HFF-Myc (cell line): ENCODE measurements at regions not wholly inside any gene's neighbourhood (a gene's known extent, or its start where the extent isn't known, plus 50 kb on each side); places are given as distances from the start of the nearest gene placed in this dataset.

Experiments
- DNase-seq: peaks from one replicate; pipeline ENCODE4 v3.0.0-alpha.2; 2011; ENCODE audit warnings: low read depth; ENCODE audit errors: extremely low read depth
- H3K4me3 ChIP-seq: replicated peaks from 2 replicates; pipeline ENCODE4 v1.5.1; 2011; ENCODE audit warnings: low read depth, mild to moderate bottlenecking, control low read depth, low read length
- TF ChIP-seq, protein P1 (sequence below): IDR thresholded peaks from 2 replicates; pipeline ENCODE4 v1.5.1; 2012; ENCODE audit warnings: mild to moderate bottlenecking, low read depth, low read length, control low read depth; ENCODE audit errors: missing control alignments

DNA sequence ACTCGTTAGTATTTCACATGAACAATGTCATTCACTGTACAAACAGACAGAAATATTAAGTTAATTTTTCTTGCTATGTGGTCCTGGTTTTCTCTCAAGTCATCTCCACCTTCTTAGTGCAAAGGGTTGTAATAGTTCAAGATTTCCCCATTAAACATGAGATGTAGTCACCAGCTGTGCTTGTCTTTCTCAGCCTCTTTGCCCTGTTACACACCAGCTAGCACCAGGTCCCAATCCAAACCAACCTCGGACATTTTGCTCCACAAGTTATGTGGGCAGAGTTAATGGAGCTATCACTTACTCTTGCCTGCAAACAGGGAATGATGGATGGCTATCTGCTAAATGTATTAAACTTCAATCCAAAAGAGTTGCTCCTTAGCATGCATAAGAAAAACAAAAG is 328.1 kb downstream of the TLE1 start:
- TF ChIP-seq, protein P1, sequence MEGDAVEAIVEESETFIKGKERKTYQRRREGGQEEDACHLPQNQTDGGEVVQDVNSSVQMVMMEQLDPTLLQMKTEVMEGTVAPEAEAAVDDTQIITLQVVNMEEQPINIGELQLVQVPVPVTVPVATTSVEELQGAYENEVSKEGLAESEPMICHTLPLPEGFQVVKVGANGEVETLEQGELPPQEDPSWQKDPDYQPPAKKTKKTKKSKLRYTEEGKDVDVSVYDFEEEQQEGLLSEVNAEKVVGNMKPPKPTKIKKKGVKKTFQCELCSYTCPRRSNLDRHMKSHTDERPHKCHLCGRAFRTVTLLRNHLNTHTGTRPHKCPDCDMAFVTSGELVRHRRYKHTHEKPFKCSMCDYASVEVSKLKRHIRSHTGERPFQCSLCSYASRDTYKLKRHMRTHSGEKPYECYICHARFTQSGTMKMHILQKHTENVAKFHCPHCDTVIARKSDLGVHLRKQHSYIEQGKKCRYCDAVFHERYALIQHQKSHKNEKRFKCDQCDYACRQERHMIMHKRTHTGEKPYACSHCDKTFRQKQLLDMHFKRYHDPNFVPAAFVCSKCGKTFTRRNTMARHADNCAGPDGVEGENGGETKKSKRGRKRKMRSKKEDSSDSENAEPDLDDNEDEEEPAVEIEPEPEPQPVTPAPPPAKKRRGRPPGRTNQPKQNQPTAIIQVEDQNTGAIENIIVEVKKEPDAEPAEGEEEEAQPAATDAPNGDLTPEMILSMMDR, result no peak
- DNase-seq, result no peak
- no peak overlapping the region for H3K4me3 ChIP-seq

DNA sequence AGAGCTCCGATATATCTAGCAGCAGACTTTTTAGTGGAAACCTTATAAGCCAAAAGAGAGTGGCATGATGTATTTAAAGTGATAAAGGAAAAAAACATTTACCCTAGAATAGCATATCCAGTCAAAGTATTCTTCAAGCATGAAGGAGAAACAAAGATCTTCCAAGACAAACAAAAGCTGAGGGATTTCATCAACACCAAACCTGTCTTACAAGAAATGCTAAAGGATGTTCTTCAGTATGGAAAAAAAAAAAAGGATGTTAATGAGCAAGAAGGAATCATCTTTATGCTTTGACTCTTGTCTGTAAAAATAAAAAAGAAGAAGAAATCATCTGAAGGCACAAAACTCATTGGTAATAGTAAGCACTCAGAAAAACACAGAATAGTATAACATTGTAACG is 338.2 kb downstream of the TLE1 start:
- no peak for DNase-seq
- TF ChIP-seq, protein P1, result no peak
- H3K4me3 ChIP-seq, result no peak overlapping the region

DNA sequence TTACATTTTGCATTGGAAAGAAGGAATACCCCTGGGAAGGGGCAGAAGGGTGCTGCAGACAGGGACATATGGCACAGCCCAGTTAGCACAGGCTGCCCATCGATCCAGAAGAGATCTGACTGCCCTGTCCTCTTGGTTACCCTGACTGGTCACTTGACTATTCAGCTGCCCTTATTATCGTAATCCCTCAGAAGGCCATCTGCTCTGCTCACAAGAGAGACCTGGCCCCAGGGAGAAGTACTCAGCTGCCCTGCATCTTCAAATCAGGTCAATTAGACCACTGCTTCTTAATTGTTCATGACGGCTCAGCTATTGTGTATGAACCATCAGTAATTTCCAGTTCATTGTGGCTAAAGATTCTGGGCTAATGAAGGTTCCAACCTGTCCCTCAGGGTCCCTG is 345.0 kb downstream of the TLE1 start:
- TF ChIP-seq, protein P1, result no peak
- DNase-seq, result no peak
- H3K4me3 ChIP-seq, result no peak overlapping the region

DNA sequence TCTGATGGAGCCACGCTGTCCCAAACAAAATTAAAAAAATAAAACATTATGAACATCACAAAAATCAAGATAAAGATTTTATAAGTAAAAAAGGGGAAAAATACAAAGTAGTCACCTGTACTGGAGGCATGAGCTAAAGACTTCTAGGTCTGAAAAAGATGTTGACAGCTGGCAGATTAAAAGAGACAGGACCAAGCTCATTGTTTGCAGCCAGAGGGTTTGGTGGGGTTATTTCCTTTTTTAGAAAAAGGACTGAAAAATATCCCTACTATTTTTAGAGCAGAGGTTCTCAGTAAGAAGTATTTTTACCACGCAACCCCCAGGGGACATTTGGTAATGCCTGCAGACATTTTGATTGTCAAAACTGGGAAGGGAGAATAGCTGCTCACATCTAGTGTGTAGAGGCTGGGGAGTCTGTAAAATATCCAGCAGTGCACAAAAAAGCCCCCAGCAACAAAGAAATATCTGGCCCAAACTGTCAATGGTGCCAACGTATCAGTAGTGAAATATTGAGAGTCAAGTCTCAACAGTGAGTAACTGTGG is 353.4 kb downstream of the TLE1 start:
- DNase-seq, result no peak
- TF ChIP-seq, protein P1, result no peak
- H3K4me3 ChIP-seq, result no peak overlapping the region

DNA sequence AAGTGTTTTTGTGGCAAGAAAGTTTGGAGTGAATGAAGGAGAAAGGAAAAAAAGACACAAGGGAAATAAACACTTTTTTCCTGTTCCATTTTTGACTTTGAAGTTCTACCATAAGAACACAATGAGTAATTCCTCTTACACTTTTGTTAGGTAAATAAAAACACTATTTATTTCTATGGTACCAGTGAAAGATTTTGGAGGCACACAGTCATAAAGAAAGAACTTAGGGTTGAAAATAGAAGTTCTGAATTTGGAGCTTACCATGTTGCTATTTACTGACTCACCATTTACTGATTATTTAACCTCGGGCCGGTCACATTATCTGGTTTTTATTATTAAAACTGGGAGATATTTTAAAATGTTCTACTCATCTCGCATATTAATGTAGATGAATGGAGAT is 367.8 kb downstream of the TLE1 start:
- TF ChIP-seq, protein P1, result no peak
- no peak overlapping the region for H3K4me3 ChIP-seq
- no peak for DNase-seq

DNA sequence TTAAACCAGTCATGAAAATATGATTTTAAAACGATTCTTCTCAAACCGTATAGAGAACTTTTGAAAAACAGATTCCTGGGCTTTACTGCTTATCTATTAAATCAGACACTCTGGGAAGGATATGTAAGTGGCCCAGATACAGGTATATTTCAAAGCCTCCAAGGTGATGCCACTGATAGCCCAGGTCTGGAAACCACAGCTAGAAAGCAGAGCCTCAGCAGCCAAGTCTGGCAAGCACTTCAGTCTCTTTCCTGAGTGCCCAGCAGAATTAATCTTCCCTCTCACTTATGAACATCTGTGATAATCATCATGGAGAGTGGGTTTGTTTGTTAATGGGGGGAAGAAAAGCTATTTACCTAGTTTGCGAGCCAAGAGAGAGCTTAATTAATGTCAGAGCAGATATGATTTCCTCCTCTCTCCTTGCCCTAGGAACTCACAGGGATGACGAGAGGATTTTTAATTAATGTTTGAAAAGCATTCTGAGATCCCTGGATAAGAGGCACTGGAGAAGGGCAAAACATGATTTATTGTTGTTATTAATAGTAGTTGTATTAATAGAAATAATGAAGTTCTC is 368.4 kb downstream of the TLE1 start:
- DNase-seq, result no peak

More for the DNA sequence above, 368.4 kb downstream of the TLE1 start:
- TF ChIP-seq, protein P1, result no peak
- H3K4me3 ChIP-seq, result no peak overlapping the region
